K562 (cell line): ENCODE measurements at regions not wholly inside any gene's neighbourhood (a gene's known extent, or its start where the extent isn't known, plus 50 kb on each side); places are given as distances from the start of the nearest gene placed in this dataset.

Source experiments
- COPS2 ChIP-seq: fragments of 450-650 bp; conservative IDR thresholded peaks from 2 replicates; pipeline ENCODE4 v1.6.1; 2016; ENCODE audit warnings: mild to moderate bottlenecking, moderate library complexity
- EZH2 ChIP-seq: IDR thresholded peaks from 2 replicates; pipeline ENCODE4 v1.6.1; 2012; ENCODE audit warnings: low read depth, mild to moderate bottlenecking, inconsistent platforms, low read length, borderline replicate concordance
- MAFK ChIP-seq: IDR thresholded peaks from 2 replicates; pipeline ENCODE4 v1.6.1; 2011; ENCODE audit warnings: low read length, improper control_type of control experiment
- NUFIP1 ChIP-seq: fragments of 450-650 bp; IDR thresholded peaks from 2 replicates; pipeline ENCODE4 v1.6.1; 2018; ENCODE audit not compliant: partially characterized antibody
- TF ChIP-seq, protein P1 (sequence below), 3 experiments: IDR thresholded peaks in 2 of 3; conservative IDR thresholded peaks in 1 of 3; 2 replicates each; pipeline ENCODE4 v1.5.1; 2011 to 2012; ENCODE audit warnings: low read length in 3 of 3, mild to moderate bottlenecking in 3 of 3, control low read depth in 2 of 3, improper control_type of control experiment in 1 of 3, inconsistent platforms in 1 of 3, low read depth in 1 of 3, mixed read lengths in 1 of 3, moderate library complexity in 1 of 3; ENCODE audit not compliant: insufficient read depth in 2 of 3

DNA sequence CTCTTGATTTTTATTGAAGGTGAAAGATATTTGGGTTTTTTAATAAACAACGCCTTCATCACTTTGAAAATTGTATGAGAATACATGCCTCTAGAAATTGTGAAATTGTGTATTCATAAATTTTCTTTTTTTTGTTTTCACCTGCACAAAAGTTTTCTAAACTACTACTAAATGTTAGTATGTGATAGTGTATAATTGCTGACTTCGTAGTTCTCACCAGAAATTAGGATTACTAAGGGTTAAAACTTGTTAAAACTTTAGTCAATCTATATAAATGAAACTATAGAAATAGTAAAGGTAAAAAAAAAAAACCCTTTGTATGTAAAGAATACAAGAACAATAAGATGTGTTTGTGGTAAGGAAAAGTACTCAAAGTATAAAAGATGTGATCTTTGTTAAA, 496.5 kb upstream of the ATP2B1 start:
- TF ChIP-seq COPS2, result no peak
- no peak for TF ChIP-seq NUFIP1
- TF ChIP-seq, protein P1, sequence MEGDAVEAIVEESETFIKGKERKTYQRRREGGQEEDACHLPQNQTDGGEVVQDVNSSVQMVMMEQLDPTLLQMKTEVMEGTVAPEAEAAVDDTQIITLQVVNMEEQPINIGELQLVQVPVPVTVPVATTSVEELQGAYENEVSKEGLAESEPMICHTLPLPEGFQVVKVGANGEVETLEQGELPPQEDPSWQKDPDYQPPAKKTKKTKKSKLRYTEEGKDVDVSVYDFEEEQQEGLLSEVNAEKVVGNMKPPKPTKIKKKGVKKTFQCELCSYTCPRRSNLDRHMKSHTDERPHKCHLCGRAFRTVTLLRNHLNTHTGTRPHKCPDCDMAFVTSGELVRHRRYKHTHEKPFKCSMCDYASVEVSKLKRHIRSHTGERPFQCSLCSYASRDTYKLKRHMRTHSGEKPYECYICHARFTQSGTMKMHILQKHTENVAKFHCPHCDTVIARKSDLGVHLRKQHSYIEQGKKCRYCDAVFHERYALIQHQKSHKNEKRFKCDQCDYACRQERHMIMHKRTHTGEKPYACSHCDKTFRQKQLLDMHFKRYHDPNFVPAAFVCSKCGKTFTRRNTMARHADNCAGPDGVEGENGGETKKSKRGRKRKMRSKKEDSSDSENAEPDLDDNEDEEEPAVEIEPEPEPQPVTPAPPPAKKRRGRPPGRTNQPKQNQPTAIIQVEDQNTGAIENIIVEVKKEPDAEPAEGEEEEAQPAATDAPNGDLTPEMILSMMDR (IDR thresholded peaks at IDR 0.05 in 2 of 3, conservative IDR thresholded peaks at IDR 0.05 in 1 of 3; ENCODE audit: insufficient read depth in 2 of 3, low read depth in 1 of 3, low read length in 3 of 3), result no peak
- TF ChIP-seq MAFK, result no peak
- TF ChIP-seq EZH2, result no peak
